ENCODE measurements at regions not wholly inside any gene's neighbourhood (a gene's known extent, or its start where the extent isn't known, plus 50 kb on each side); places are given as distances from the start of the nearest gene placed in this dataset.
"Not testable (repeated sequence)": the region's sequence is repeated elsewhere in the genome, so short reads cannot be mapped to it uniquely, and the experiment has no call there.

GRCh38 chr15:98524838-98525660, 123.3 kb upstream of the IGF1R start:
- no peak for DNase-seq (ENCODE audit: low read depth)

GRCh38 chr15:98525661-98526001, 122.7 kb upstream of the IGF1R start:
- no peak for DNase-seq (ENCODE audit: low read depth)

- DNase-seq (ENCODE audit: low read depth): no peak
Observed at GRCh38 chr15:98526094-98526493, 122.2 kb upstream of the IGF1R start.

- DNase-seq (ENCODE audit: low read depth): no peak
Observed at GRCh38 chr15:98528046-98528725, 120.2 kb upstream of the IGF1R start.

- no peak for DNase-seq (ENCODE audit: low read depth)
Observed at GRCh38 chr15:98529205-98530145, 118.9 kb upstream of the IGF1R start.

- no peak for DNase-seq (ENCODE audit: low read depth)
Observed at GRCh38 chr15:98530570-98530969, 117.8 kb upstream of the IGF1R start.

GRCh38 chr15:98532063-98532462, 116.3 kb upstream of the IGF1R start:
- no peak for DNase-seq (ENCODE audit: low read depth)

- DNase-seq (ENCODE audit: low read depth): no peak
Observed at GRCh38 chr15:98536976-98537375, 111.4 kb upstream of the IGF1R start.

- no peak for DNase-seq (ENCODE audit: low read depth)
Observed at GRCh38 chr15:98537516-98538060, 110.8 kb upstream of the IGF1R start.

- no peak for DNase-seq (ENCODE audit: low read depth)
Observed at GRCh38 chr15:98541519-98541918, 106.8 kb upstream of the IGF1R start.

GRCh38 chr15:98543237-98543636, 105.1 kb upstream of the IGF1R start:
- DNase-seq (ENCODE audit: low read depth): no peak

GRCh38 chr15:98546329-98546728, 102.0 kb upstream of the IGF1R start:
- no peak for DNase-seq (ENCODE audit: low read depth)

- DNase-seq (ENCODE audit: low read depth): no peak
Observed at GRCh38 chr15:98547275-98547674, 101.1 kb upstream of the IGF1R start.

- no peak for DNase-seq (ENCODE audit: low read depth)
Observed at GRCh38 chr15:98547741-98548138, 100.6 kb upstream of the IGF1R start.

- peak; percentile 4 for DNase-seq (ENCODE audit: low read depth)
Observed at GRCh38 chr15:98548139-98548971, 100.0 kb upstream of the IGF1R start.

GRCh38 chr15:98549003-98549402, 99.3 kb upstream of the IGF1R start:
- DNase-seq (ENCODE audit: low read depth): no peak

GRCh38 chr15:98549741-98550140, 98.6 kb upstream of the IGF1R start:
- DNase-seq (ENCODE audit: low read depth): no peak

- DNase-seq (ENCODE audit: low read depth): not testable (repeated sequence)
Observed at GRCh38 chr15:98550363-98550762, 98.0 kb upstream of the IGF1R start.

GRCh38 chr15:98551936-98552562, 96.3 kb upstream of the IGF1R start:
- no peak for DNase-seq (ENCODE audit: low read depth)

- no peak for DNase-seq (ENCODE audit: low read depth)
Observed at GRCh38 chr15:98554272-98555172, 93.8 kb upstream of the IGF1R start.

Measured in GM04504 (cell line).